Smooth muscle cell (in vitro differentiated cells): ENCODE measurements at regions not wholly inside any gene's neighbourhood (a gene's known extent, or its start where the extent isn't known, plus 50 kb on each side); places are given as distances from the start of the nearest gene placed in this dataset.
A peak's percentile ranks its signal among the peaks of the same experiment; 100 is the strongest.

ENCODE experiments used
- DNase-seq: peaks from one replicate; lab custom pipeline; 2025; ENCODE audit not compliant: unreplicated experiment; lab: John Stamatoyannopoulos, UW
- H2AFZ ChIP-seq: fragments of 200-600 bp; sonication (generic); 2 replicates; pipeline ENCODE4 v1.6.0; 2016; ENCODE audit warnings: antibody characterized with exemption, low read depth, mild to moderate bottlenecking
- H3F3A ChIP-seq: fragments of 200-600 bp; sonication (generic); 2 replicates; pipeline ENCODE4 v1.6.0; 2017; ENCODE audit warnings: antibody characterized with exemption, low read depth
- H3K27ac ChIP-seq: fragments of 200-600 bp; sonication (generic); 2 replicates; pipeline ENCODE4 v1.5.1; 2016; ENCODE audit warnings: low read depth, mild to moderate bottlenecking
- H3K27me3 ChIP-seq: fragments of 200-600 bp; sonication (generic); 2 replicates; pipeline ENCODE4 v1.6.1; 2016; ENCODE audit warnings: low read depth, mild to moderate bottlenecking
- H3K36me3 ChIP-seq: fragments of 200-600 bp; sonication (generic); 2 replicates; pipeline ENCODE4 v1.5.1; 2016; ENCODE audit warnings: low read depth
- H3K4me1 ChIP-seq: fragments of 200-600 bp; sonication (generic); 2 replicates; pipeline ENCODE4 v1.5.1; 2016; ENCODE audit warnings: low read depth
- H3K4me2 ChIP-seq: fragments of 200-600 bp; sonication (generic); 2 replicates; pipeline ENCODE4 v1.6.0; 2016; ENCODE audit warnings: mild to moderate bottlenecking
- H3K4me3 ChIP-seq: fragments of 200-600 bp; sonication (generic); 2 replicates; pipeline ENCODE4 v1.5.1; 2016; ENCODE audit warnings: mild to moderate bottlenecking
- H3K79me2 ChIP-seq: fragments of 200-600 bp; sonication (generic); 2 replicates; pipeline ENCODE4 v1.6.0; 2016; ENCODE audit warnings: low read depth, mild to moderate bottlenecking
- H3K9ac ChIP-seq: fragments of 200-600 bp; sonication (generic); 2 replicates; pipeline ENCODE4 v1.6.0; 2016; ENCODE audit warnings: low read depth
- H3K9me3 ChIP-seq: fragments of 200-600 bp; sonication (generic); replicated peaks from 2 replicates; pipeline ENCODE4 v1.5.1; 2016; ENCODE audit warnings: low read depth
- H4K20me1 ChIP-seq: fragments of 200-600 bp; sonication (generic); 2 replicates; pipeline ENCODE4 v1.6.0; 2016; ENCODE audit warnings: low read depth
- CTCF ChIP-seq: fragments of 200-600 bp; sonication (generic); IDR thresholded peaks from 2 replicates; pipeline ENCODE4 v1.5.1; 2017; ENCODE audit warnings: borderline replicate concordance, mild to moderate bottlenecking, antibody characterized with exemption; ENCODE audit not compliant: insufficient read depth, poor library complexity, severe bottlenecking
- WGBS: methylation state at CpG from one replicate; pipeline ENCODE4 v1.1.7; 2016; ENCODE audit warnings: low lambda C conversion rate; 5-methylcytosine and 5-hydroxymethylcytosine counted together

GRCh38 chr7:67781841-67782240 lies 785.2 kb downstream of the TYW1 start:
- Histone ChIP-seq H3K79me2 (no peaks in the 10 kb centered on the region), H3K4me2 (no peak overlapping the region), H3K9ac (no peak overlapping the region), H3K9me3 (no peaks in the 10 kb centered on the region), H2AFZ (no peak overlapping the region), H3K4me1 (no peaks in the 10 kb centered on the region), H3K36me3 (no peaks in the 10 kb centered on the region), H3K4me3 (no peak overlapping the region), H3K27ac (no peak overlapping the region), H3F3A (no peaks in the 10 kb centered on the region), H3K27me3 (peaks cover 3% of the 10 kb centered on the region), H4K20me1 (no peaks in the 10 kb centered on the region)
- DNase-seq, result no peak
- WGBS, result 90% methylated on average over 7 of the region's 7 CpGs
- no peak for TF ChIP-seq CTCF

DNA sequence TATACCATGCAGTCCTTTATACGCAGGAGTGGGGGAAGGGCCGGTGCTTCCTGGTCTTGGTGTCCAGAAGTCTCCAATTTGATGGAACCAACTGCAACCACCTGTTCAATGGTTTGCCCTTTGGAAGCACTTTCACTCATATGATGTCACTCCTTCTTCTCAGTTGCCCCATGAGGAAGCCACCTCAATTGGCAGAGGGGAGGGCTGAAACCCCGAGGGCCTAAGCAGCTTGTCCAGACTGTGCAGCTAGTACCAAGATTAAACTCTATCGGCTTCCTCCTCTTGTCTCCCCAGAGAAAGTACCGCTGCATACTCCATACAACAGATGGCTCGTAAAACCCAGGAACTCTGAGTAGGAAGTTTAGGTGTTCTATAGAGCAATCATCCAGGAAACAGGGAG lies 789.4 kb downstream of the TYW1 start:
- Histone ChIP-seq H2AFZ (no peak overlapping the region), H3K4me2 (no peak overlapping the region), H3K9ac (no peak overlapping the region), H3F3A (no peaks in the 10 kb centered on the region), H4K20me1 (no peaks in the 10 kb centered on the region), H3K27ac (no peak overlapping the region), H3K36me3 (no peaks in the 10 kb centered on the region), H3K27me3 (peaks cover 3% of the 10 kb centered on the region), H3K4me1 (no peaks in the 10 kb centered on the region), H3K4me3 (no peak overlapping the region), H3K79me2 (no peaks in the 10 kb centered on the region), H3K9me3 (no peaks in the 10 kb centered on the region)
- no peak for DNase-seq
- TF ChIP-seq CTCF, result no peak
- 97% methylated on average over 6 of the region's 6 CpGs for WGBS

DNA sequence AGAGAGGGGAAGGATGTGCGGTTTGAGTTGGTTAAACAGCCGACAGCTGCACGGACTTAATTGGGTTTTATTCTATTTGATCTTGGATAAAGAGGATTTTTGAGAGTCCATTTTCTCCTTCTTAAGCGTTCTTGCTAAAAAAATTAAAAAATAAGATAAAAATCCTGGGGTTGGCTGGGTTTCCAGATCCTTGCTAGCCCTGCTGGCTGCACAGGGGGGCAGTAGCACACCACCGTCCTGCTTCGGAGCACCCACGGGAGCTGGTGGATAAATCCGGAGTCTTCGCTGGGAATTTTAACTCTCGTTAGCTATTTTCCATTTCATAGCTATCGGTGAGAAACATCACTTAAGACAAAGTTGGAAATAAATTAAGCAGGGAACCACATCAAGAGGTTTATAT lies 792.0 kb downstream of the TYW1 start:
- H3K4me3 ChIP-seq, result no peak overlapping the region
- H3K79me2 ChIP-seq, result no peaks in the 10 kb centered on the region
- H3K4me2 ChIP-seq, result no peak overlapping the region
- H2AFZ ChIP-seq, result no peak overlapping the region
- TF ChIP-seq CTCF, result peak; percentile 67
- H3K36me3 ChIP-seq, result no peaks in the 10 kb centered on the region
- DNase-seq, result no peak
- H3K9me3 ChIP-seq, result no peaks in the 10 kb centered on the region
- H3K9ac ChIP-seq, result no peak overlapping the region
- no peaks in the 10 kb centered on the region for H3K4me1 ChIP-seq
- no peak overlapping the region for H3K27ac ChIP-seq
- WGBS, result 67% methylated on average over 11 of the region's 11 CpGs
- no peaks in the 10 kb centered on the region for H3F3A ChIP-seq
- H3K27me3 ChIP-seq, result peaks cover 3% of the 10 kb centered on the region
- H4K20me1 ChIP-seq, result no peaks in the 10 kb centered on the region

DNA sequence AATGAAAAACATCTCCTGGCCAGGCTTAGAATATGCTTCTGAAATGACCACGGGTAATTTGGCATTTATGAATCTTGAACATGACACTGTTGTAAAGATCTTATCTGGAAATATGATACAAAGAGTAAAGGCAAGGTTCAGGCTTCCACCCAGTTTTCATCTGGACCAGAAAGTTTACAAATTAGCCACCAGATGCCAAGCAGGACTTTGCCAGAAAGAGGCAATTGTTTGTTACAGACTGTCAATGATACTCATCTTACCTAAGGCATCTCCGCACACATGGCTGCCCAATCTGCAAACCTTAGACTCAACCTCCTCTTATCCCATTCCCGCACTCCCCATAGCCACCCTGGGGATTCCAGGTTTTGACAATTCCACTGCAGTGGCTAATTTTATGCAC lies 795.3 kb downstream of the TYW1 start:
- no peaks in the 10 kb centered on the region for H3K79me2 ChIP-seq
- H3K4me2 ChIP-seq, result no peak overlapping the region
- H3K9ac ChIP-seq, result no peak overlapping the region
- H3K4me3 ChIP-seq, result no peak overlapping the region
- no peaks in the 10 kb centered on the region for H3K4me1 ChIP-seq
- no peaks in the 10 kb centered on the region for H4K20me1 ChIP-seq
- no peaks in the 10 kb centered on the region for H3K27me3 ChIP-seq
- WGBS, result 88% methylated on average over 3 of the region's 3 CpGs
- H2AFZ ChIP-seq, result no peak overlapping the region
- H3K36me3 ChIP-seq, result no peaks in the 10 kb centered on the region
- H3K27ac ChIP-seq, result no peak overlapping the region
- no peak for TF ChIP-seq CTCF
- H3F3A ChIP-seq, result no peaks in the 10 kb centered on the region
- no peaks in the 10 kb centered on the region for H3K9me3 ChIP-seq
- DNase-seq, result no peak
